Activated CD4-positive, alpha-beta T cell treated with anti-CD3 and anti-CD28 coated beads for 36 hours (primary cell): ENCODE measurements at regions not wholly inside any gene's neighbourhood (a gene's known extent, or its start where the extent isn't known, plus 50 kb on each side); places are given as distances from the start of the nearest gene placed in this dataset.

Experiments used
- ATAC-seq: fragments of 200-7000 bp; cut with Tn5 transposase; one replicate; pipeline ENCODE4 v1.10.0; 2021; ENCODE audit warnings: mild to moderate bottlenecking, moderate library complexity
- CTCF ChIA-PET: fragments of 350-600 bp; sonication (Branson Sonifier 250); formaldehyde crosslinking; loops from one replicate; lab custom pipeline; 2021; ENCODE audit warnings: antibody characterized with exemption; lab: Charles Lee
- POLR2A ChIA-PET: fragments of 350-600 bp; sonication (Branson Sonifier 250); formaldehyde crosslinking; loops from one replicate; lab custom pipeline; 2021; ENCODE audit warnings: antibody characterized with exemption, inconsistent platforms; lab: Charles Lee
- DNase-seq: peaks from one replicate; pipeline ENCODE4 v3.0.0-alpha.2; 2020
- H3K27ac Mint-ChIP-seq: one replicate; pipeline ENCODE4 v1.8.0; 2021; ENCODE audit warnings: mixed read lengths
- H3K27me3 Mint-ChIP-seq: one replicate; pipeline ENCODE4 v1.8.0; 2021; ENCODE audit warnings: mixed read lengths
- H3K36me3 Mint-ChIP-seq: one replicate; pipeline ENCODE4 v1.8.0; 2021; ENCODE audit warnings: low read depth, mixed read lengths
- H3K4me1 Mint-ChIP-seq: one replicate; pipeline ENCODE4 v1.8.0; 2021; ENCODE audit warnings: mixed read lengths
- H3K4me3 Mint-ChIP-seq: one replicate; pipeline ENCODE4 v1.8.0; 2021; ENCODE audit warnings: mild to moderate bottlenecking, moderate library complexity, mixed read lengths
- H3K9me3 Mint-ChIP-seq: one replicate; pipeline ENCODE4 v1.8.0; 2021; ENCODE audit warnings: low read depth, mixed read lengths
- intact Hi-C, 2 experiments: fragments of 100-400 bp; cut with DNase I in 1 of 2; cut with micrococcal nuclease in 1 of 2; formaldehyde crosslinking; loops; one replicate each; pipeline versions ENCODE4 v1.14.2 to v1.15.1; 2022 to 2024; cut with DNase I, micrococcal nuclease

DNA sequence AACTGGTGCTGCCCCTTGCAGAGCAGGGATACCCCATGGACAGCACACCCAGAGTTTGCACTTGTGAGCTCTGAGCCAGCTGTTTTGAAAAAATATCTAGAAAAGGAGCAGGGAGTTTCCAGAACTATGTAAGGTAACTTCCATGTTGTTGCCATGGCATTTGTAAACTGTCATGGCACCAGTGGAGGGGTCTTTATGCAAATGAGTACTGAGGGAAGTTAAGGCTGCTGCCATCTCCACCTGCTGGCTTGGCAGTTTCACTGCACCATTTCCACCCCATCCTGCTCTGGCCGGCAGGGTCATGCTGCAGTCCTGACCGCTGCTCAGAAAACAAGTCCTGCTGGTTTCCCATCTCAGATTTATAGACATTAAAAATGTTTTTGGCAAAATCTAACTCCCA lies 52.3 kb upstream of the SNTG2 start:
- intact Hi-C loops = no loop called here
- Mint-ChIP-seq H3K4me3 (no peak overlapping the region), H3K36me3 (no peaks in the 10 kb centered on the region), H3K4me1 (no peaks in the 10 kb centered on the region), H3K27ac (no peak overlapping the region), H3K9me3 (peaks cover 16% of the 10 kb centered on the region), H3K27me3 (peaks cover 4% of the 10 kb centered on the region)
- ATAC-seq (no peak), DNase-seq (no peak)
- ChIA-PET POLR2A (no interaction called here), CTCF (no interaction called here)

GRCh38 chr2:897091-897490 lies 53.6 kb upstream of the SNTG2 start:
- peaks cover 11% of the 10 kb centered on the region for H3K27me3 Mint-ChIP-seq
- ChIA-PET POLR2A (no interaction called here), CTCF (interaction anchor here (1.0 kb wide), 1 partner anchor 243 kb away, joined by 4 read pairs; no protein-coding TSS in a partner anchor)
- no peak for ATAC-seq
- H3K27ac Mint-ChIP-seq = no peak overlapping the region
- intact Hi-C loops = no loop called here
- H3K4me1 Mint-ChIP-seq = no peaks in the 10 kb centered on the region
- no peak for DNase-seq
- no peak overlapping the region for H3K4me3 Mint-ChIP-seq
- H3K36me3 Mint-ChIP-seq = no peaks in the 10 kb centered on the region
- H3K9me3 Mint-ChIP-seq = peaks cover 16% of the 10 kb centered on the region

- POLR2A ChIA-PET = no interaction called here
- Mint-ChIP-seq H3K9me3 (peaks cover 13% of the 10 kb centered on the region), H3K4me1 (no peaks in the 10 kb centered on the region), H3K36me3 (no peaks in the 10 kb centered on the region), H3K27me3 (peaks cover 21% of the 10 kb centered on the region), H3K27ac (no peak overlapping the region), H3K4me3 (no peak overlapping the region)
- CTCF ChIA-PET = no interaction called here
- DNase-seq (no peak), ATAC-seq (no peak)
- intact Hi-C loops = no loop called here
Observed at GRCh38 chr2:893311-893710, 57.3 kb upstream of the SNTG2 start.

DNA sequence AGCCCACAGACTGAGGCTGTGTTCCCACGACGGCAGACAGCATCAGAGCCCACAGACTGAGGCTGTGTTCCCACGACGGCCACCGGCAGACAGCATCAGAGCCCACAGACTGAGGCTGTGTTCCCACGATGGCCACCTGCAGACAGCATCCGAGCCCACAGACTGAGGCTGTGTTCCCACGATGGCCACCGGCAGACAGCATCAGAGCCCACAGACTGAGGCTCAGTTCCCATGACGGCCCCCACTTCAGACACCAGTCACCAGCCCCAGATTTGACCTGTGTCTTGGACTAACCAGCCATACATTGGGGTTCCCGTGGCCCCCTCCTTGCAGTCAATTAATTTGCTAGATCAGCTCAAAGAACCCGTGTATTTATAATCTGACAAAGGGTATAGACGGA lies 57.8 kb upstream of the SNTG2 start:
- CTCF ChIA-PET = no interaction called here
- no peak overlapping the region for H3K4me3 Mint-ChIP-seq

GRCh38 chr2:892401-892800 lies 58.2 kb upstream of the SNTG2 start:
- CTCF ChIA-PET = no interaction called here

More for the DNA sequence above, 57.8 kb upstream of the SNTG2 start:
- H3K27ac Mint-ChIP-seq = no peak overlapping the region
- no peaks in the 10 kb centered on the region for H3K36me3 Mint-ChIP-seq
- peaks cover 21% of the 10 kb centered on the region for H3K27me3 Mint-ChIP-seq
- intact Hi-C loops = no loop called here
- no peak for DNase-seq
- ATAC-seq = no peak
- H3K9me3 Mint-ChIP-seq = peaks cover 13% of the 10 kb centered on the region
- POLR2A ChIA-PET = no interaction called here
- no peaks in the 10 kb centered on the region for H3K4me1 Mint-ChIP-seq

GRCh38 chr2:891734-892133 lies 58.9 kb upstream of the SNTG2 start:
- peaks cover 11% of the 10 kb centered on the region for H3K9me3 Mint-ChIP-seq
- CTCF ChIA-PET = no interaction called here
- intact Hi-C loops = no loop called here
- POLR2A ChIA-PET = no interaction called here
- H3K27ac Mint-ChIP-seq = no peak overlapping the region
- no peaks in the 10 kb centered on the region for H3K4me1 Mint-ChIP-seq
- H3K4me3 Mint-ChIP-seq = no peak overlapping the region
- DNase-seq = no peak
- peaks cover 21% of the 10 kb centered on the region for H3K27me3 Mint-ChIP-seq
- H3K36me3 Mint-ChIP-seq = no peaks in the 10 kb centered on the region
- ATAC-seq = no peak

More at GRCh38 chr2:892401-892800, 58.2 kb upstream of the SNTG2 start:
- POLR2A ChIA-PET = no interaction called here
- ATAC-seq (no peak), DNase-seq (no peak)
- Mint-ChIP-seq H3K27me3 (peaks cover 21% of the 10 kb centered on the region), H3K4me3 (no peak overlapping the region), H3K9me3 (peaks cover 11% of the 10 kb centered on the region), H3K36me3 (no peaks in the 10 kb centered on the region), H3K27ac (no peak overlapping the region), H3K4me1 (no peaks in the 10 kb centered on the region)
- intact Hi-C loops = no loop called here

DNA sequence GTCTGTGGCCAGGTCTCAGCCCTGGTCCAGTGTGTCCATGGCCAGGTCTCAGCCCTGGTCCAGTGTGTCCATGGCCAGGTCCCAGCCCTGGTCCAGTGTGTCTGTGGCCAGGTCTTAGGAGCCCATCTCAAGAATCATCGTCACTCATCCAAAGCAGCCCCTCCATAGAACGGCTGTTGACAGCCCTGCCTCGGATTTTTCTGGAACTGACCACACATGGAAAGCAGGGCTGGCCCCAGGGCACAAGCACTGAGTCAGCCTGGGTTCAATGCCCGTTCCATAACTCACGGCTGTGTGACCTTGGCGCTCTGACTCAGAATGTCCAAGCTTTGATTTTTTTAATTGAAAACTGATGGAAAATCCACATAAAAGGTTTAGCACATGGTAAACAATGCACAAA lies 59.9 kb upstream of the SNTG2 start:
- Mint-ChIP-seq H3K27ac (no peak overlapping the region), H3K9me3 (peaks cover 3% of the 10 kb centered on the region), H3K4me3 (no peak overlapping the region), H3K27me3 (peaks cover 23% of the 10 kb centered on the region), H3K4me1 (no peaks in the 10 kb centered on the region), H3K36me3 (no peaks in the 10 kb centered on the region)
- DNase-seq = no peak
- CTCF ChIA-PET = no interaction called here
- POLR2A ChIA-PET = no interaction called here
- ATAC-seq = no peak
- intact Hi-C loops = no loop called here

DNA sequence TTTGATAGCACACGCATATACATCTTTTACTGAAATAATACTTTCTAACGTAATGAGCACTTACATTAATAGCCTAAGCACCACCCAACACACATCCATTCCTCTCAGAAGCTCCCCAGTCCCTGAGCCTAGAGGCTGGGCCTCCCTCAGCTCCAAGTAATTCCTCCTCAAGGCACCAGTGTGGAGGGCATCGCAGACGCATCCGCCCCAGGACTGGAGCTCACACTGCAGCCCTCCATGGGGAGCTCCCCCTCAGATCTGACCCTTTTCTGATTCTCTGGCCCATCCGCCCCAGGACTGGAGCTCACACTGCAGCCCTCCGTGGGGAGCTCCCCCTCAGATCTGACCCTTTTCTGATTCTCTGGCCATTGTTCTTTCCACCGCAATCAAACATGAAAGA lies 60.4 kb upstream of the SNTG2 start:
- H3K4me1 Mint-ChIP-seq = no peaks in the 10 kb centered on the region
- no peaks in the 10 kb centered on the region for H3K9me3 Mint-ChIP-seq
- H3K4me3 Mint-ChIP-seq = no peak overlapping the region
- DNase-seq = no peak
- no peak for ATAC-seq
- ChIA-PET POLR2A (no interaction called here), CTCF (no interaction called here)
- no peaks in the 10 kb centered on the region for H3K36me3 Mint-ChIP-seq
- intact Hi-C loops = no loop called here
- no peak overlapping the region for H3K27ac Mint-ChIP-seq
- H3K27me3 Mint-ChIP-seq = peaks cover 23% of the 10 kb centered on the region

DNA sequence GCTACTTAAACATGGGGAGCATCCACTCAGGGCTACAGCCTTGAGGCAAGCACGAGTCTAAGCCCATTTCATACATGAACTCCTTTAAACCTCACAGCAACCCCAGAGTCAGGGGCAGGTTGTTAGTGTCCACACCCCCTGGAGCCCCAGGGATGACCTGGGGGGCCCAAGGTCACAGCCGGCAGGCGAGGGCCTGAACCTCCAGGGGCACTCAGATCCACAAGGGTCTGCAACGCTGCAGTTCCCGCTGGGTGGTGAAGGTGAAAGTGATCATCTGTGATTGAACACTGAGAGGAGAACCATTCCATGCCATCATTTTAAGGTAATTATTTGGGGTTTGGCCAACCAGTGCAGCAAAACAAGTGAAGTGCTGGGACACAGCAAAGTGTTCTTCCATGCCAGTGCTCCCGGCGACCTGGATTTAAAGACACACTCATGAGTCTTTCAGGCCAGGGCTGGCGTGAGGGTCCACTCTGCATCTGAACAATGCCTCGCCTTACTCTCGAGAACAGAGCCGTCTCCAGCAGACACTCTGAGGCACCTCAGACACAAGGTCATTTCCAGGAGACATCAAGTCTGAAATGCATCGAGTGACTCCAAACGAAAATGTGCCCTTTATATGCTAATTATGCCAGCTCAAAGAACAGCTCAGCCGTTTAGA lies 61.6 kb upstream of the SNTG2 start:
- no peak overlapping the region for H3K4me3 Mint-ChIP-seq
- no peaks in the 10 kb centered on the region for H3K36me3 Mint-ChIP-seq
- no peak for ATAC-seq
- H3K4me1 Mint-ChIP-seq = no peaks in the 10 kb centered on the region
- H3K27me3 Mint-ChIP-seq = peaks cover 27% of the 10 kb centered on the region
- ChIA-PET CTCF (no interaction called here), POLR2A (no interaction called here)
- intact Hi-C loops = no loop called here
- no peak for DNase-seq
- H3K27ac Mint-ChIP-seq = no peak overlapping the region
- no peaks in the 10 kb centered on the region for H3K9me3 Mint-ChIP-seq

GRCh38 chr2:888211-888801 lies 62.3 kb upstream of the SNTG2 start:
- intact Hi-C loops = no loop called here
- H3K4me1 Mint-ChIP-seq = no peaks in the 10 kb centered on the region
- no peaks in the 10 kb centered on the region for H3K9me3 Mint-ChIP-seq
- no peak overlapping the region for H3K4me3 Mint-ChIP-seq
- ChIA-PET POLR2A (no interaction called here), CTCF (no interaction called here)
- ATAC-seq (no peak), DNase-seq (no peak)
- H3K27me3 Mint-ChIP-seq = peaks cover 28% of the 10 kb centered on the region
- no peaks in the 10 kb centered on the region for H3K36me3 Mint-ChIP-seq
- no peak overlapping the region for H3K27ac Mint-ChIP-seq

GRCh38 chr2:887639-888038 lies 63.0 kb upstream of the SNTG2 start:
- no peak for ATAC-seq
- DNase-seq = no peak
- ChIA-PET POLR2A (no interaction called here), CTCF (no interaction called here)
- Mint-ChIP-seq H3K4me1 (no peaks in the 10 kb centered on the region), H3K27me3 (peaks cover 24% of the 10 kb centered on the region), H3K36me3 (no peaks in the 10 kb centered on the region), H3K9me3 (no peaks in the 10 kb centered on the region), H3K4me3 (no peak overlapping the region), H3K27ac (no peak overlapping the region)
- intact Hi-C loops = no loop called here

- intact Hi-C loops = no loop called here
- ATAC-seq (no peak), DNase-seq (no peak)
- CTCF ChIA-PET = no interaction called here
- POLR2A ChIA-PET = no interaction called here
- Mint-ChIP-seq H3K4me1 (no peaks in the 10 kb centered on the region), H3K9me3 (no peaks in the 10 kb centered on the region), H3K4me3 (no peak overlapping the region), H3K36me3 (no peaks in the 10 kb centered on the region), H3K27me3 (peaks cover 15% of the 10 kb centered on the region), H3K27ac (no peak overlapping the region)
Observed at GRCh38 chr2:886072-887022, 64.3 kb upstream of the SNTG2 start.
